GM23338 (cell line): ENCODE measurements at regions not wholly inside any gene's neighbourhood (a gene's known extent, or its start where the extent isn't known, plus 50 kb on each side); places are given as distances from the start of the nearest gene placed in this dataset.

Experiments used
- ATAC-seq: fragments of 200-7000 bp; cut with Tn5 transposase; 3 replicates; pipeline ENCODE4 v1.9.1; 2020
- DNase-seq: peaks from one replicate; pipeline ENCODE4 v3.0.0-alpha.2; 2015; ENCODE audit warnings: low spot score
- H2AFZ ChIP-seq: fragments of 200-600 bp; sonication (generic); 2 replicates; pipeline ENCODE4 v1.8.0; 2016; ENCODE audit warnings: antibody characterized with exemption, mild to moderate bottlenecking, moderate library complexity
- H3F3A ChIP-seq: fragments of 200-600 bp; sonication (generic); replicated peaks from 2 replicates; pipeline ENCODE4 v1.8.0; 2017; ENCODE audit warnings: antibody characterized with exemption, mixed run types, low read depth
- H3K27ac ChIP-seq: fragments of 200-600 bp; sonication (generic); 2 replicates; pipeline ENCODE4 v1.6.1; 2016; ENCODE audit warnings: low read depth
- H3K27me3 ChIP-seq: fragments of 200-600 bp; sonication (generic); 2 replicates; pipeline ENCODE4 v1.8.0; 2016; ENCODE audit warnings: mild to moderate bottlenecking, mixed run types, moderate library complexity; ENCODE audit not compliant: insufficient read depth
- H3K36me3 ChIP-seq: fragments of 200-600 bp; sonication (generic); 2 replicates; pipeline ENCODE4 v1.8.0; 2016; ENCODE audit warnings: mild to moderate bottlenecking; ENCODE audit not compliant: insufficient read depth
- H3K4me1 ChIP-seq: fragments of 200-600 bp; sonication (generic); 2 replicates; pipeline ENCODE4 v1.8.0; 2016; ENCODE audit warnings: mild to moderate bottlenecking, moderate library complexity; ENCODE audit not compliant: insufficient read depth
- H3K4me2 ChIP-seq: fragments of 200-600 bp; sonication (generic); 2 replicates; pipeline ENCODE4 v1.7.1; 2017; ENCODE audit warnings: mixed run types
- H3K4me3 ChIP-seq: fragments of 200-600 bp; sonication (generic); 2 replicates; pipeline ENCODE4 v1.6.1; 2016; ENCODE audit warnings: mixed run types
- H3K79me2 ChIP-seq: fragments of 200-600 bp; sonication (generic); replicated peaks from 2 replicates; pipeline ENCODE4 v1.8.0; 2017; ENCODE audit warnings: mild to moderate bottlenecking; ENCODE audit not compliant: insufficient read depth
- H3K9me2 ChIP-seq: fragments of 200-600 bp; sonication (generic); 2 replicates; pipeline ENCODE4 v1.8.0; 2017; ENCODE audit not compliant: insufficient read depth
- H4K20me1 ChIP-seq: fragments of 200-600 bp; sonication (generic); replicated peaks from 2 replicates; pipeline ENCODE4 v1.8.0; 2017; ENCODE audit warnings: mild to moderate bottlenecking; ENCODE audit not compliant: insufficient read depth
- H3K27ac Mint-ChIP-seq: 2 replicates; pipeline ENCODE4 v1.8.0; 2020; ENCODE audit warnings: inconsistent platforms, mild to moderate bottlenecking, moderate library complexity, mixed read lengths
- H3K27me3 Mint-ChIP-seq: 3 replicates; pipeline ENCODE4 v1.8.0; 2022; ENCODE audit warnings: low read depth, mild to moderate bottlenecking, moderate library complexity, mixed read lengths, inconsistent platforms; ENCODE audit not compliant: insufficient read depth, poor library complexity
- H3K36me3 Mint-ChIP-seq: 3 replicates; pipeline ENCODE4 v1.8.0; 2021; ENCODE audit warnings: low read depth, mild to moderate bottlenecking, inconsistent platforms, moderate library complexity, mixed read lengths
- H3K4me1 Mint-ChIP-seq: 3 replicates; pipeline ENCODE4 v1.8.0; 2020; ENCODE audit warnings: mild to moderate bottlenecking, inconsistent platforms, mixed read lengths
- H3K4me3 Mint-ChIP-seq: 3 replicates; pipeline ENCODE4 v1.8.0; 2021; ENCODE audit warnings: moderate library complexity, mild to moderate bottlenecking, inconsistent platforms, mixed read lengths
- H3K9me3 Mint-ChIP-seq: 3 replicates; pipeline ENCODE4 v1.8.0; 2020; ENCODE audit warnings: moderate library complexity, mild to moderate bottlenecking, inconsistent platforms, mixed read lengths
- CREB1 ChIP-seq: fragments of 250-450 bp; sonication (Bioruptor Pico); IDR thresholded peaks from 2 replicates; pipeline ENCODE4 v1.5.0; 2020; ENCODE audit warnings: low read depth, mild to moderate bottlenecking, moderate library complexity
- CTCF ChIP-seq, 2 experiments: fragments of 200-600 bp in 1 of 2; sonication (generic) in 1 of 2; conservative IDR thresholded peaks; 2 replicates each; pipeline versions ENCODE4 v1.5.1 to v1.6.1; 2016 to 2017; ENCODE audit warnings: antibody characterized with exemption in 2 of 2, low read depth in 2 of 2, mild to moderate bottlenecking in 2 of 2, moderate library complexity in 1 of 2
- ETS1 ChIP-seq: IDR thresholded peaks from 2 replicates; pipeline ENCODE4 v1.6.1; 2016; ENCODE audit warnings: antibody characterized with exemption
- EZH2 ChIP-seq: fragments of 200-600 bp; sonication (generic); IDR thresholded peaks from one replicate; pipeline ENCODE4 v1.8.0; 2017; ENCODE audit warnings: antibody characterized with exemption, mild to moderate bottlenecking, low read depth; ENCODE audit not compliant: unreplicated experiment
- EZH2phosphoT487 ChIP-seq: fragments of 200-600 bp; sonication (generic); IDR thresholded peaks from one replicate; pipeline ENCODE4 v1.8.1; 2018; ENCODE audit warnings: antibody characterized with exemption; ENCODE audit not compliant: unreplicated experiment
- JUNB ChIP-seq: IDR thresholded peaks from one replicate; pipeline ENCODE4 v1.6.1; 2016; ENCODE audit warnings: antibody characterized with exemption; ENCODE audit not compliant: unreplicated experiment
- NANOG ChIP-seq: IDR thresholded peaks from 2 replicates; pipeline ENCODE4 v1.6.1; 2016; ENCODE audit warnings: antibody characterized with exemption, borderline replicate concordance
- POLR2AphosphoS5 ChIP-seq: IDR thresholded peaks from 2 replicates; pipeline ENCODE4 v1.6.1; 2016; ENCODE audit warnings: antibody characterized with exemption, low read depth
- REST ChIP-seq: IDR thresholded peaks from one replicate; pipeline ENCODE4 v1.6.1; 2018; ENCODE audit warnings: antibody characterized with exemption; ENCODE audit not compliant: unreplicated experiment
- STAT1 ChIP-seq: IDR thresholded peaks from one replicate; pipeline ENCODE4 v1.6.1; 2016; ENCODE audit warnings: antibody characterized with exemption; ENCODE audit not compliant: unreplicated experiment
- ZNF114 ChIP-seq: fragments of 250-450 bp; sonication (Bioruptor Pico); IDR thresholded peaks from 2 replicates; pipeline ENCODE4 v1.5.0; 2020; ENCODE audit warnings: mild to moderate bottlenecking, moderate library complexity
- ZNF331 ChIP-seq: fragments of 250-450 bp; sonication (Bioruptor Pico); IDR thresholded peaks from 2 replicates; pipeline ENCODE4 v1.5.0; 2020; ENCODE audit warnings: low read depth, mild to moderate bottlenecking, moderate library complexity
- ZNF462 ChIP-seq: fragments of 250-450 bp; sonication (Bioruptor Pico); IDR thresholded peaks from 2 replicates; pipeline ENCODE4 v1.5.0; 2020; ENCODE audit warnings: mild to moderate bottlenecking, moderate library complexity

- Mint-ChIP-seq H3K27ac (no peak overlapping the region), H3K4me1 (peaks cover 16% of the 10 kb centered on the region), H3K9me3 (peaks cover 4% of the 10 kb centered on the region; the same call in 1 of the 3 replicates), H3K4me3 (no peak overlapping the region), H3K27me3 (no peaks in the 10 kb centered on the region), H3K36me3 (peaks cover 3% of the 10 kb centered on the region; the same call in 2 of the 3 replicates)
- no peak for TF ChIP-seq EZH2
- TF ChIP-seq ZNF114 (CRISPR knock-in tag): no peak
- no peak for TF ChIP-seq CTCF (conservative IDR thresholded peaks at IDR 0.05; ENCODE audit: low read depth in 2 of 2)
- no peak for TF ChIP-seq EZH2phosphoT487
- no peak for TF ChIP-seq REST
- no peak for TF ChIP-seq ZNF462 (CRISPR knock-in tag)
- TF ChIP-seq JUNB: no peak
- no peak for TF ChIP-seq ETS1
- TF ChIP-seq STAT1: no peak
- no peak for TF ChIP-seq ZNF331 (CRISPR knock-in tag)
- no peak for TF ChIP-seq NANOG
- TF ChIP-seq CREB1 (CRISPR knock-in tag): no peak
- no peak for TF ChIP-seq POLR2AphosphoS5
- H3F3A ChIP-seq: no peaks in the 10 kb centered on the region
- DNase-seq: no peak
- H3K4me3 ChIP-seq: no peak overlapping the region
- H3K79me2 ChIP-seq: no peaks in the 10 kb centered on the region
- H4K20me1 ChIP-seq: no peaks in the 10 kb centered on the region
- ATAC-seq: no peak
- H3K4me1 ChIP-seq: peaks cover 17% of the 10 kb centered on the region
- H3K36me3 ChIP-seq: no peaks in the 10 kb centered on the region
- H3K27ac ChIP-seq: no peak overlapping the region
- no peak overlapping the region for H3K4me2 ChIP-seq
- no peaks in the 10 kb centered on the region for H3K27me3 ChIP-seq
- H3K9me2 ChIP-seq: peaks cover 5% of the 10 kb centered on the region; the same call in 1 of the 2 replicates
- no peak overlapping the region for H2AFZ ChIP-seq
Measured at GRCh38 chr17:14774774-14775173, 473.9 kb downstream of the HS3ST3B1 start.
